Uterus (tissue), 3 donors: ENCODE measurements at regions not wholly inside any gene's neighbourhood (a gene's known extent, or its start where the extent isn't known, plus 50 kb on each side); places are given as distances from the start of the nearest gene placed in this dataset.

Experiments
- DNase-seq, 2 donors: peaks; one replicate each; pipeline ENCODE4 v3.0.0-alpha.2; 2019 to 2020
- H3K27ac ChIP-seq, 2 donors: fragments of 200-600 bp; sonication (generic); 1 replicate in 1 of 2; 2 replicates in 1 of 2; pipeline ENCODE4 v1.5.1; 2016 to 2018
- H3K27me3 ChIP-seq, 2 donors: fragments of 200-600 bp; sonication (generic); one replicate each; pipeline ENCODE4 v1.5.1; 2018 to 2019; ENCODE audit warnings: control low read depth in 1 of 2
- H3K36me3 ChIP-seq, 2 donors: fragments of 200-600 bp; sonication (generic); one replicate each; pipeline ENCODE4 v1.5.1; 2019; ENCODE audit warnings: control low read depth in 1 of 2
- H3K4me1 ChIP-seq, 2 donors: fragments of 200-600 bp; sonication (generic); one replicate each; pipeline ENCODE4 v1.5.1; 2018 to 2019; ENCODE audit warnings: control low read depth in 1 of 2
- H3K4me3 ChIP-seq, 2 donors: fragments of 200-600 bp; sonication (generic); 1 replicate in 1 of 2; 2 replicates in 1 of 2; pipeline ENCODE4 v1.5.1; 2018 to 2019; ENCODE audit warnings: mild to moderate bottlenecking in 1 of 2
- H3K9me3 ChIP-seq, 2 donors: fragments of 200-600 bp; sonication (generic); one replicate each; pipeline ENCODE4 v1.5.1; 2019; ENCODE audit warnings: control low read depth in 1 of 2
- POLR2A ChIP-seq, 2 donors: fragments of 450-650 bp; IDR thresholded peaks; one replicate each; pipeline ENCODE4 v1.6.1; 2016; ENCODE audit warnings: antibody characterized with exemption in 2 of 2, mild to moderate bottlenecking in 1 of 2, moderate library complexity in 1 of 2
- intact Hi-C: fragments of 100-400 bp; cut with DNase I; formaldehyde crosslinking; loops from one replicate; pipeline ENCODE4 v1.15.1; 2023; ENCODE audit warnings: low total_unique reads
- TF ChIP-seq, protein P1 (sequence below), 4 experiments: fragments of 200-600 bp in 2 of 4; fragments of 450-650 bp in 2 of 4; sonication (generic) in 2 of 4; IDR thresholded peaks; one replicate each; pipeline ENCODE4 v1.5.1; 2016 to 2019; ENCODE audit warnings: antibody characterized with exemption in 4 of 4, mild to moderate bottlenecking in 2 of 4, moderate library complexity in 1 of 4
- donor health status: DM: yes; HTN: yes; CAD: no.

DNA sequence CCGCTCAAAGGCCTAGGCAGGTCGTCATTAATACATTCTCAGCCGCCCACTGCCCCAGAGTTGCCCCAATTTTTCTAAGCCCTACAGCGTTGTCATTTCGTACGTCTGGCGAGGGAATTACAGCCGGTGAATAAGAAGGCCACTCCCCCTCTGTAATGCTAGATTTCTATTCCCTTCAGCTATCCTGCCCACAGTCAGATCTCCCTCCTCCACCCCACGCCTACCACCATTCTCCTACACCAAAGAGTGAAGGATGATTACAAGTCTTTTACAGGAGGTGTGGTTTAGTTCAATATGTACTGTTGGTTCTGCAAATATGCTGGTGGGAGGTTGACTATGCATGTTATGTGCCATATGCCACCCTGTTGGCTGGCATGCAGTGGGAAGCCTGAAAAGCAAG, 83.7 kb upstream of the SMIM15 start:
- Histone ChIP-seq H3K36me3 (no peaks in the 10 kb centered on the region), H3K4me1 (no peaks in the 10 kb centered on the region), H3K4me3 (no peak overlapping the region), H3K9me3 (no peaks in the 10 kb centered on the region), H3K27ac (no peak overlapping the region), H3K27me3 (no peaks in the 10 kb centered on the region)
- intact Hi-C loops, result no loop called here
- no peak for TF ChIP-seq POLR2A (IDR thresholded peaks at IDR 0.05)
- TF ChIP-seq, protein P1, sequence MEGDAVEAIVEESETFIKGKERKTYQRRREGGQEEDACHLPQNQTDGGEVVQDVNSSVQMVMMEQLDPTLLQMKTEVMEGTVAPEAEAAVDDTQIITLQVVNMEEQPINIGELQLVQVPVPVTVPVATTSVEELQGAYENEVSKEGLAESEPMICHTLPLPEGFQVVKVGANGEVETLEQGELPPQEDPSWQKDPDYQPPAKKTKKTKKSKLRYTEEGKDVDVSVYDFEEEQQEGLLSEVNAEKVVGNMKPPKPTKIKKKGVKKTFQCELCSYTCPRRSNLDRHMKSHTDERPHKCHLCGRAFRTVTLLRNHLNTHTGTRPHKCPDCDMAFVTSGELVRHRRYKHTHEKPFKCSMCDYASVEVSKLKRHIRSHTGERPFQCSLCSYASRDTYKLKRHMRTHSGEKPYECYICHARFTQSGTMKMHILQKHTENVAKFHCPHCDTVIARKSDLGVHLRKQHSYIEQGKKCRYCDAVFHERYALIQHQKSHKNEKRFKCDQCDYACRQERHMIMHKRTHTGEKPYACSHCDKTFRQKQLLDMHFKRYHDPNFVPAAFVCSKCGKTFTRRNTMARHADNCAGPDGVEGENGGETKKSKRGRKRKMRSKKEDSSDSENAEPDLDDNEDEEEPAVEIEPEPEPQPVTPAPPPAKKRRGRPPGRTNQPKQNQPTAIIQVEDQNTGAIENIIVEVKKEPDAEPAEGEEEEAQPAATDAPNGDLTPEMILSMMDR (IDR thresholded peaks at IDR 0.05), result no peak
- DNase-seq, result no peak

DNA sequence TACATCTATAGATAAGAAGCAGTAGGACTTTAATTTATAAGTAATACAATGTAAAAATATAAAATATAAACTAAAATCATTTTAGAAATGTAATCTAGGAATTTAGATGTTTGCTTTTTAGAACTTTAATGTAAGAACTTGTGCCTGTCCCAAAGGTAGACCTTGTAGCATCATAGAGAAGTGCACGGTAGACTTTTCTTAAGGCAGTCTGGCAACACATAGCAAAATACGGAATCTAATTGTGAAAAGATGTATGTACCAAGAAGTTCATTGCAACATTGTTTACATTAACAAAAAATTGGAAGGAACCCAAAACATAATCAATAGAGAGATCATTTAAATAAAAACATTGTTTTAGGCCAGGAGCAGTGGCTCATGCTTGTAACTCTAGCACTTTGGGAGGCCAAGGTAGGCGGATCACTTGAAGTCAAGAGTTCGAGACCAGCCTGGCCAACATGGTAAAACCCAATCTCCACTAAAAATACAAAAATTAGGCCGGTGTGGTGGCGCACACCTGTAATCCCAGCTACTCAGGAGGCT, 84.6 kb upstream of the SMIM15 start:
- Histone ChIP-seq H3K27me3 (no peaks in the 10 kb centered on the region), H3K9me3 (no peaks in the 10 kb centered on the region)

DNA sequence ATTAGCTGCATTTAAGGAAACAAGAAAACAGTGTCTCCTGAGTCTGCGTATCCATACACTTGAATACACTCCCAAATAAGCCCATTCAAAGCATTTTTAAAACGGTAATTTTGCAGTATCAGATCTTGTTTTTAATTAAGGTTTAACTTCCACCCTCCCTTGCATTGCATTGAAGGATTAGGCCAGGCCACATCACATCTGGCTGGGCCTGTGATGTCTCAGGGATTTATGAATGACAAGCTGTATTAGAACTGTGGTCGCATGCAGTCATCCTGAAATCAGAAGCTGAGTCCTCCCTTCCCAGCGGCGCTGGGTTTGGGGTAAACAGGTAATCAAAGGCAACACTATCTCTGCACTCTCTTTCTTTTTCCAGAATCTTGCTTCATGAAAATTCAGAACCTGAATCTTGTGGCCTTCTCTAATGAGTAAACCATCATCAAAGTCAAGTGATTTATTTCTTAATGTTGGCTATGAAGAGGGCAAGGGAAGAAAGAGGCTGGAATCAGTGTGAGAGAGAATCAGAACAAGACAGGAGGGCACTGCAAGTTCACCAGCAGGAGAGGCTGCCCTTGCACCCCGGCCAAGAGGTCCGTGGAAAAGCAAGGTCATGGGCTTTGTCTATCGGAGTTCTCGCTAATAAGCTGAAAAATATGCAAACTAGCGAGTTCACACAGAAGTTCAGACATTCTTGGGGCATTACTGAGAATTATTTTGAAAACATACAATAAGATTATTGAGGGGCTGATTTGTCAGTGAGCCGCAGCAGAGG, 80.0 kb upstream of the ZSWIM6 start:
- intact Hi-C loops, result no loop called here
- H3K4me3 ChIP-seq, result no peak overlapping the region
- TF ChIP-seq POLR2A (IDR thresholded peaks at IDR 0.05), result no peak
- TF ChIP-seq, protein P1 (IDR thresholded peaks at IDR 0.05), result no peak
- no peak overlapping the region for H3K27ac ChIP-seq
- H3K36me3 ChIP-seq, result no peaks in the 10 kb centered on the region
- H3K27me3 ChIP-seq, result no peaks in the 10 kb centered on the region
- DNase-seq, result no peak
- no peaks in the 10 kb centered on the region for H3K4me1 ChIP-seq
- H3K9me3 ChIP-seq, result no peaks in the 10 kb centered on the region

More for the DNA sequence above, 84.6 kb upstream of the SMIM15 start:
- no peak overlapping the region for H3K4me3 ChIP-seq
- H3K4me1 ChIP-seq, result no peaks in the 10 kb centered on the region
- TF ChIP-seq POLR2A (IDR thresholded peaks at IDR 0.05), result no peak
- TF ChIP-seq, protein P1 (IDR thresholded peaks at IDR 0.05), result no peak
- intact Hi-C loops, result no loop called here
- no peak for DNase-seq
- H3K27ac ChIP-seq, result no peak overlapping the region
- H3K36me3 ChIP-seq, result no peaks in the 10 kb centered on the region

DNA sequence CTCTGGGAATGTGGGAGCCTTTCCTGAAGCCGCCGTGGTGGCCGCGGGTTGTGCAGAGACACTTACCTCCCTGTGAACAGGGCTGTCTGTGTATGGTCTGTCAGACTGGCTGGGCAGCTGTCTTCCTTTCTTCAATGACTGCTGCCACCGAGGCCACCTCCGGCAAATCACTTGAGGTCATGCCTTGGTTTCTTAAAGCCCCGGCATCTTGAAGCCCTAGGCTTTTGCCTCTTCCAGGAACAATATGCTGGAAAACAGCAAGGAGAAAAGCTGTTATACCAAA, 79.5 kb upstream of the ZSWIM6 start:
- H3K9me3 ChIP-seq, result no peaks in the 10 kb centered on the region
- H3K36me3 ChIP-seq, result no peaks in the 10 kb centered on the region
- no peak overlapping the region for H3K27ac ChIP-seq
- no peak overlapping the region for H3K4me3 ChIP-seq
- no peak for DNase-seq
- H3K4me1 ChIP-seq, result no peaks in the 10 kb centered on the region
- H3K27me3 ChIP-seq, result no peaks in the 10 kb centered on the region
- intact Hi-C loops, result no loop called here
- TF ChIP-seq, protein P1 (IDR thresholded peaks at IDR 0.05), result no peak
- no peak for TF ChIP-seq POLR2A (IDR thresholded peaks at IDR 0.05)

DNA sequence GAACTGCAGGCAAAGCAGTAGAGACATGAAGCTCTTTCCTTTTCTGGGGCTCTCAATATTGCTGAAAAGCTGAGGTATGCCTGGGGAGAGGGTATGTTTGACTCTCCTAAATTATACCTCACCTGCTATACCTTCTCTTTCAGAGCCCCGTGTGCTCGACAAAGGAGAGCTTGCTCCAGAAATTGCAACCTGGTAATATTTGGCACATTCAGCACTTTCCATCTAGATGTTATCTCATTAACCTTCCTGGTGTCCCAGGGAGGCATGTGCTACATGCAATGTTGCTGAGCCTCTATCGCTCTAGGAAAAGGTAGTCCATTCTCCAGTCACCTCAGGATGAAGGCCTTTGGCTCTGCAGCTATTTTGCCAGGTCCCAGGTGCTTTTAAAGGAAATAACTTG, 78.5 kb upstream of the ZSWIM6 start:
- H3K4me3 ChIP-seq, result no peak overlapping the region
- DNase-seq, result no peak
- no peaks in the 10 kb centered on the region for H3K4me1 ChIP-seq
- H3K27ac ChIP-seq, result no peak overlapping the region
- no peaks in the 10 kb centered on the region for H3K27me3 ChIP-seq
- no peak for TF ChIP-seq POLR2A (IDR thresholded peaks at IDR 0.05)
- TF ChIP-seq, protein P1 (IDR thresholded peaks at IDR 0.05), result no peak
- H3K9me3 ChIP-seq, result no peaks in the 10 kb centered on the region
- no peaks in the 10 kb centered on the region for H3K36me3 ChIP-seq
- intact Hi-C loops, result no loop called here
